ENCODE measurements at regions not wholly inside any gene's neighbourhood (a gene's known extent, or its start where the extent isn't known, plus 50 kb on each side); places are given as distances from the start of the nearest gene placed in this dataset.

DNA sequence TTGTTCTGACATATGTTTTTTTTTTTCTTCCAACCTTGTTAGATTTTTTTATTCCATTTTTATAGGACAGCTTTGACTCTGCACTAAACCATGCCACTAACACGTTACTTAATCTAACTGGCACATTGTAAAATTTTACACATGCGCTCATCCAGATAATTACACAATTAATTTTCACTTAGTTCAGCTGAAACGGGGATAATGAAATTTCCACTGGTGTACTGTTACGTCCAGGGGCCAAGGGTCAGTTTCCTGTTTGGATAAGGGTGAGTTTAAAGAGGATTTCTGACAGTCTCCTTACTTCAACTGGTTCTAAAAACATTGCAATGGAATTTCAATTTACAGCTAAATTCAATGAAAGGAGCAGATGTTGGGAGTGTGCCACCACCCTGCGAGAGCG, 221.8 kb upstream of the CEP162 start:
- TF ChIP-seq POLR2A (IDR thresholded peaks at IDR 0.05), result no peak
- TF ChIP-seq, protein P1, sequence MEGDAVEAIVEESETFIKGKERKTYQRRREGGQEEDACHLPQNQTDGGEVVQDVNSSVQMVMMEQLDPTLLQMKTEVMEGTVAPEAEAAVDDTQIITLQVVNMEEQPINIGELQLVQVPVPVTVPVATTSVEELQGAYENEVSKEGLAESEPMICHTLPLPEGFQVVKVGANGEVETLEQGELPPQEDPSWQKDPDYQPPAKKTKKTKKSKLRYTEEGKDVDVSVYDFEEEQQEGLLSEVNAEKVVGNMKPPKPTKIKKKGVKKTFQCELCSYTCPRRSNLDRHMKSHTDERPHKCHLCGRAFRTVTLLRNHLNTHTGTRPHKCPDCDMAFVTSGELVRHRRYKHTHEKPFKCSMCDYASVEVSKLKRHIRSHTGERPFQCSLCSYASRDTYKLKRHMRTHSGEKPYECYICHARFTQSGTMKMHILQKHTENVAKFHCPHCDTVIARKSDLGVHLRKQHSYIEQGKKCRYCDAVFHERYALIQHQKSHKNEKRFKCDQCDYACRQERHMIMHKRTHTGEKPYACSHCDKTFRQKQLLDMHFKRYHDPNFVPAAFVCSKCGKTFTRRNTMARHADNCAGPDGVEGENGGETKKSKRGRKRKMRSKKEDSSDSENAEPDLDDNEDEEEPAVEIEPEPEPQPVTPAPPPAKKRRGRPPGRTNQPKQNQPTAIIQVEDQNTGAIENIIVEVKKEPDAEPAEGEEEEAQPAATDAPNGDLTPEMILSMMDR (IDR thresholded peaks at IDR 0.05), result no peak

Data from gastroesophageal sphincter (tissue), 3 donors.